ENCODE measurements at regions not wholly inside any gene's neighbourhood (a gene's known extent, or its start where the extent isn't known, plus 50 kb on each side); places are given as distances from the start of the nearest gene placed in this dataset.
"Not testable (repeated sequence)": the region's sequence is repeated elsewhere in the genome, so short reads cannot be mapped to it uniquely, and the experiment has no call there.

DNA sequence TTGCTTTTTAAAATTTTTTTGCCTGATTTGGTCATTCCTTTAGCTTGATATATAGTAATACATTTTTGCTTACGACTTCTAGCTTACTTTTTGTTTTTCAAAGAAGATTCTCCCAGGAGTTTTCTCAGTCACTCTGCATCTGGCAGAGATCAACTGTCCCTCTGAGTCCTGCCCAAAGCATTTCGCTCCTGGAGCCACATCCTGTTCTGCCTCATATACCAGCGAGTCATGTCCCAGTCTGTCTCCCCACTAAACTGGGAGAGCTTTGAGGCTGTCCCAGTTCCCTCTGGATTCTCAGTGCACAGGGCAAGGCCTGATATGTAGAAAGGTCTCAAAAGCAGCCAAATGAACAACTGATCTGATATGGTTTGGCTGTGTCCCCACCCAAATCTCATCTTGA lies 326.3 kb downstream of the ARRDC4 start:
- no peak for TF ChIP-seq ZFX (IDR thresholded peaks at IDR 0.05)
- TF ChIP-seq, protein P1, sequence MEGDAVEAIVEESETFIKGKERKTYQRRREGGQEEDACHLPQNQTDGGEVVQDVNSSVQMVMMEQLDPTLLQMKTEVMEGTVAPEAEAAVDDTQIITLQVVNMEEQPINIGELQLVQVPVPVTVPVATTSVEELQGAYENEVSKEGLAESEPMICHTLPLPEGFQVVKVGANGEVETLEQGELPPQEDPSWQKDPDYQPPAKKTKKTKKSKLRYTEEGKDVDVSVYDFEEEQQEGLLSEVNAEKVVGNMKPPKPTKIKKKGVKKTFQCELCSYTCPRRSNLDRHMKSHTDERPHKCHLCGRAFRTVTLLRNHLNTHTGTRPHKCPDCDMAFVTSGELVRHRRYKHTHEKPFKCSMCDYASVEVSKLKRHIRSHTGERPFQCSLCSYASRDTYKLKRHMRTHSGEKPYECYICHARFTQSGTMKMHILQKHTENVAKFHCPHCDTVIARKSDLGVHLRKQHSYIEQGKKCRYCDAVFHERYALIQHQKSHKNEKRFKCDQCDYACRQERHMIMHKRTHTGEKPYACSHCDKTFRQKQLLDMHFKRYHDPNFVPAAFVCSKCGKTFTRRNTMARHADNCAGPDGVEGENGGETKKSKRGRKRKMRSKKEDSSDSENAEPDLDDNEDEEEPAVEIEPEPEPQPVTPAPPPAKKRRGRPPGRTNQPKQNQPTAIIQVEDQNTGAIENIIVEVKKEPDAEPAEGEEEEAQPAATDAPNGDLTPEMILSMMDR (conservative IDR thresholded peaks at IDR 0.05), result no peak
- H3K27ac ChIP-seq, result no peak overlapping the region

DNA sequence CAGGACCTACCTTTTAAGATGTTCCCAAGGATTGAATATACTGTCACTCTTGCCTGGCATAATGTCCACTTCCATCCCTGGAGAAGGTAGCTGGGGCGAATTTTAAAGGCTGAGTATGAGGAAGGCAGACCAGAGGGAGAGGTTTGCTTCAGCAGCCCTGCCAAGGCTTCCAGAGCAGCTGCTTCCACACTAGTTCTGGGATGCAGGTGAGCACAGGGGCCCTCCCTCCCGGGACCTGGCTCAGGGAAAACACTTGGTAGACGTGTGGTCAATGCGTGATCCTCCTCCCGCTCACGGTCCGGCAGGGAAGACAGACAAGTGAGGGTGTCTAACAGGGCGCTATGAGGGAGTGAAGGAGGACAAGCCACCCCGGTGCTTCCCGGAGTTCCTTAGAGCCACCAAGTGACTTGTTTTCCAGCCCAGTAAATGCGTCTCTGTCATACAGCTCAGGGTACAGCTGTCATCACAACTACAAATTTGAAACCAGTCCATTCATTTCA lies 327.6 kb downstream of the ARRDC4 start:
- H3K27ac ChIP-seq, result no peak overlapping the region
- TF ChIP-seq ZFX (IDR thresholded peaks at IDR 0.05), result no peak
- TF ChIP-seq, protein P1 (conservative IDR thresholded peaks at IDR 0.05), result no peak

DNA sequence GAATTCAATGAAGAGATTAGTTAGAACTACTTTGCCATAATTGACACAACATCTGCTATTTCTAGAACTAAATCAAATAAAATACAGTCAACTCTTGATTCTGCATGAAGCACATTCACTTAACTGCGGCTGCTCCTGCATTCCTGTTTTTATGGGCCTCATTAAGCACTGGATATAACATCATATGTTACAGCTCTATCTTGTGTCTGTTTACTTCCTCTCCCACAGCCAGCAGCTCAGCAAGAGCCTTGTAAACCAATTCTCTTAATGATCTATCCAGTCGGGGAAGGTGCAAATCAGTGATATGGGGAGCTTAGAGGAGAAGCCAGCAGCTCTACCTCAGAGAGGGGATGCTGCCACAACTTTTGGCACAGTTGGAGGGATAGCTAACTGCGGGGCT lies 329.2 kb downstream of the ARRDC4 start:
- H3K27ac ChIP-seq, result no peak overlapping the region
- TF ChIP-seq ZFX (IDR thresholded peaks at IDR 0.05), result no peak
- TF ChIP-seq, protein P1 (conservative IDR thresholded peaks at IDR 0.05), result no peak

DNA sequence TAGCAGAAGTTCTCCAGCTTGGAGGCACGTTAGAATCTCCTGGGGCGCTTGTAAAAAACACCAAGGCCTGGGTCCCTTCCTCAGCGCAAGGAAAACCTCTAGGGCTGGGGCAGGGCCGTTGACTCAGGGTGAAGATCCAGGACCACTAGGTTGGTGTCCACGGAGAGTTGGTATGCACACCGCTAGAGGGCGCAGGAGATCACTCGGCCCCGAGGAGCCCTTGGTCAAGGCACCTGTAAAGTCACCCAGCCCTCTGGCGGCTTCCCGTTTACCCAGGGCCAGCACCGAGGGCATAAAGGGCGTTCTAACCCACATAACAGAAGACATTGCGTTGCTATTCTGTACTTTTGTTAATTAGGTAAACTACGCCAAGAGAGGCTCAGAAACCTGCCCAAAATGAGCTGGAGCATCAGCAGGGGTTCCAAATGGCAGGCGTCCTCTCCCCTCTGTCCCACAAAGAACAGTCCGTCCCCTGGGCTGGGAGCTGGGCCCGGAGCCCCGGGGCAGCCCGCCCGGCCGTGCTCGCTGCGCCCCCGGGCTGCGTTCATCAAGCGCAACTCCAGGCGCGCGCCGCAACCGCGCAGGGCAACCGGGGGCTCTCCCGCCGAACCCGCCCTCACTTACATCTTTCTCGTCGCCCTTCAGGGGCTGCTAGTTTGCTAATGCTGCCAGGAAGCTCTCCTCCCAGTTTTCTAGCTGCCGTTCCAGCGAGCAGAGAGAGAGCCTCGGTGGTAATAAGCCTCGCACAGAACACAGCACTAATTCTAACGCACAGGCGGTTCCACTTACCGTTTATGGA lies 332.1 kb downstream of the ARRDC4 start:
- H3K27ac ChIP-seq, result no peak overlapping the region
- TF ChIP-seq, protein P1 (conservative IDR thresholded peaks at IDR 0.05), result peak; percentile 95
- no peak for TF ChIP-seq ZFX (IDR thresholded peaks at IDR 0.05)

DNA sequence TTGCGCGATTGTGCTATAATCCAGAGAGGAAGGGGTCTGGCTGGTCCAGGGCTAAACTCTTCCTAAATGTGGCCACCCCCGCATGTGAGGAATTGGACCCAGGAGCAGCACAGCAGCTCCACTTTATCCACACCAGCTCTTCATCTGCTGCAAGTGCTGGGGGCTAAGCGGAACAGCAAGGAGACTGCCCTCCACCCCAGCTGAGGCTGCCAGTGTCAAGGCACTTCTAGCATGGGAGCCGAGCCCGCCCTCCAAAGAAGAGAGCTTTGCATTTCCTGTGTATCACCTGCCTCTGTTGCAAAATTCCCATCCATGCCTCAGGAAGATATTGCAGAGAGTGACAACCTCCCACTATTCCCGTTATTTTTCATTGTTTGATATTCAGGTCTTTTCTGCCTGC lies 333.6 kb downstream of the ARRDC4 start:
- no peak overlapping the region for H3K27ac ChIP-seq
- TF ChIP-seq ZFX (IDR thresholded peaks at IDR 0.05), result no peak
- TF ChIP-seq, protein P1 (conservative IDR thresholded peaks at IDR 0.05), result no peak

DNA sequence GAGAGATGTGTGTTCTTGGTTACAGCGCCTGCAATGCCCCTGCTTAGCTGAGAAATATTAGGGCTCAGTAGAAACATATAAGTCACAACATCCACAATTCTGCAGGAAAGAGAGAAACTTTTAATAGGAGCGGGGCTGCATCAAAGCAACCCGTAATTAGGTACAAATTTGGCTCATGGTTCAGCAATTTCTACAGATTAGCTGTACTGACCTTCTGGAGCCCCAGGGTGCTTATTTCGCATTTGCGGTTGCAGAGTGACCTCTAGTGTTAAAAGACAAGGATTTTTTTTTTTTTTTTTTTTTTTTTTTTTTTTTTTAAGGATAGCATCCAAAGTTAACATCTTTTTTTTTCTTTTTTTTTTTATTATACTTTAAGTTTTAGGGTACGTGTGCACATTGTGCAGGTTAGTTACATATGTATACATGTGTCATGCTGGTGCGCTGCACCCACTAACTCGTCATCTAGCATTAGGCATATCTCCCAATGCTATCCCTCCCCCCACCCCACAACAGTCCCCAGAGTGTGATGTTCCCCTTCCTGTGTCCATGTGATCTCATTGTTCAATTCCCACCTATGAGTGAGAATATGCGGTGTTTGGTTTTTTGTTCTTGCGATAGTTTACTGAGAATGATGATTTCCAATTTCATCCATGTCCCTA lies 334.7 kb downstream of the ARRDC4 start:
- TF ChIP-seq, protein P1 (conservative IDR thresholded peaks at IDR 0.05), result peak; percentile 68

DNA sequence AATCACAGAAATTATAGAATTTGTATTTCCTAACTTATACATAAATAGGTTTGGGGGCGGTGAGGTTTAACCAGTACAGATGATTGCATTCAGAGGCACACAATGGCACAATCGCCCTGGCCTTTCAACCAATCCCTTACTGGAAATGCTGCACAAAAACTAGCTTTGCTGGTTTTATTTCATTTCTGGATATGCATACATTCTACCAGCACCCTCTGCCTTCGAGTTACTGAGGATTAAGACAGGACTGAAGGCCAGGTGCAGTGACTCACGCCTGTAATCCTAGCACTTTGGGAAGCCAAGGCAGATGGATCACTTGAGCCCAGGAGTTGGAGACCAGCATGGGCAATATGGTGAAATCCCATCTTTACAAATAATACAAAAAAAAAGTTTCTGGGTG lies 336.1 kb downstream of the ARRDC4 start:
- no peak overlapping the region for H3K27ac ChIP-seq
- TF ChIP-seq, protein P1 (conservative IDR thresholded peaks at IDR 0.05), result no peak
- TF ChIP-seq ZFX (IDR thresholded peaks at IDR 0.05), result no peak

More for the DNA sequence above, 334.7 kb downstream of the ARRDC4 start:
- H3K27ac ChIP-seq, result not testable (repeated sequence)
